ENCODE measurements at regions not wholly inside any gene's neighbourhood (a gene's known extent, or its start where the extent isn't known, plus 50 kb on each side); places are given as distances from the start of the nearest gene placed in this dataset.

DNA sequence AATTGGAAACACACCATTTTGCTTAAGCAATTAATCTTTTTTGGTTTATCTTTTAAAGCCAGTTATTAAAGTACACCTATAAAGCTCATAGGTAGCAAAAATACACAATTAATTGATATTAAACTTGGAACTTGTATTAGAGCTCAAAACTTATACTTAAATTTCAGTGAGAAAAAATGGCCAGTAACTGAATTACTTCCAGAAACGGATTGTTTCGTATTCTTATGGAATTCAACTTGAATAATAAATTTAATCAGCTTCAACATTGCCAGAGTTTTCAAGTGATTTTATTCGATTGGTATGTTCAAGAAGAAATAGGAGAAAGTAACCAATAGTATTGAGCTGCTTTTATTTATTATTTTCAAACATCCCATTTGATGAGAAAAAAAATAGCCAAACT is 112.7 kb upstream of the PDE10A start:
- TF ChIP-seq, protein P1, sequence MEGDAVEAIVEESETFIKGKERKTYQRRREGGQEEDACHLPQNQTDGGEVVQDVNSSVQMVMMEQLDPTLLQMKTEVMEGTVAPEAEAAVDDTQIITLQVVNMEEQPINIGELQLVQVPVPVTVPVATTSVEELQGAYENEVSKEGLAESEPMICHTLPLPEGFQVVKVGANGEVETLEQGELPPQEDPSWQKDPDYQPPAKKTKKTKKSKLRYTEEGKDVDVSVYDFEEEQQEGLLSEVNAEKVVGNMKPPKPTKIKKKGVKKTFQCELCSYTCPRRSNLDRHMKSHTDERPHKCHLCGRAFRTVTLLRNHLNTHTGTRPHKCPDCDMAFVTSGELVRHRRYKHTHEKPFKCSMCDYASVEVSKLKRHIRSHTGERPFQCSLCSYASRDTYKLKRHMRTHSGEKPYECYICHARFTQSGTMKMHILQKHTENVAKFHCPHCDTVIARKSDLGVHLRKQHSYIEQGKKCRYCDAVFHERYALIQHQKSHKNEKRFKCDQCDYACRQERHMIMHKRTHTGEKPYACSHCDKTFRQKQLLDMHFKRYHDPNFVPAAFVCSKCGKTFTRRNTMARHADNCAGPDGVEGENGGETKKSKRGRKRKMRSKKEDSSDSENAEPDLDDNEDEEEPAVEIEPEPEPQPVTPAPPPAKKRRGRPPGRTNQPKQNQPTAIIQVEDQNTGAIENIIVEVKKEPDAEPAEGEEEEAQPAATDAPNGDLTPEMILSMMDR (IDR thresholded peaks at IDR 0.05; ENCODE audit: poor library complexity, severe bottlenecking), result no peak
- no peak for TF ChIP-seq RAD21 (conservative IDR thresholded peaks at IDR 0.05)
- no peak for TF ChIP-seq EZH2 (IDR thresholded peaks at IDR 0.05; ENCODE audit: borderline replicate concordance, insufficient read depth, low read length, poor library complexity, severe bottlenecking)
- TF ChIP-seq TAF1 (IDR thresholded peaks at IDR 0.05; ENCODE audit: low read depth), result no peak
- no peak for TF ChIP-seq POLR2AphosphoS5 (IDR thresholded peaks at IDR 0.05)
- TF ChIP-seq, protein P2, sequence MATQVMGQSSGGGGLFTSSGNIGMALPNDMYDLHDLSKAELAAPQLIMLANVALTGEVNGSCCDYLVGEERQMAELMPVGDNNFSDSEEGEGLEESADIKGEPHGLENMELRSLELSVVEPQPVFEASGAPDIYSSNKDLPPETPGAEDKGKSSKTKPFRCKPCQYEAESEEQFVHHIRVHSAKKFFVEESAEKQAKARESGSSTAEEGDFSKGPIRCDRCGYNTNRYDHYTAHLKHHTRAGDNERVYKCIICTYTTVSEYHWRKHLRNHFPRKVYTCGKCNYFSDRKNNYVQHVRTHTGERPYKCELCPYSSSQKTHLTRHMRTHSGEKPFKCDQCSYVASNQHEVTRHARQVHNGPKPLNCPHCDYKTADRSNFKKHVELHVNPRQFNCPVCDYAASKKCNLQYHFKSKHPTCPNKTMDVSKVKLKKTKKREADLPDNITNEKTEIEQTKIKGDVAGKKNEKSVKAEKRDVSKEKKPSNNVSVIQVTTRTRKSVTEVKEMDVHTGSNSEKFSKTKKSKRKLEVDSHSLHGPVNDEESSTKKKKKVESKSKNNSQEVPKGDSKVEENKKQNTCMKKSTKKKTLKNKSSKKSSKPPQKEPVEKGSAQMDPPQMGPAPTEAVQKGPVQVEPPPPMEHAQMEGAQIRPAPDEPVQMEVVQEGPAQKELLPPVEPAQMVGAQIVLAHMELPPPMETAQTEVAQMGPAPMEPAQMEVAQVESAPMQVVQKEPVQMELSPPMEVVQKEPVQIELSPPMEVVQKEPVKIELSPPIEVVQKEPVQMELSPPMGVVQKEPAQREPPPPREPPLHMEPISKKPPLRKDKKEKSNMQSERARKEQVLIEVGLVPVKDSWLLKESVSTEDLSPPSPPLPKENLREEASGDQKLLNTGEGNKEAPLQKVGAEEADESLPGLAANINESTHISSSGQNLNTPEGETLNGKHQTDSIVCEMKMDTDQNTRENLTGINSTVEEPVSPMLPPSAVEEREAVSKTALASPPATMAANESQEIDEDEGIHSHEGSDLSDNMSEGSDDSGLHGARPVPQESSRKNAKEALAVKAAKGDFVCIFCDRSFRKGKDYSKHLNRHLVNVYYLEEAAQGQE (IDR thresholded peaks at IDR 0.05; ENCODE audit: borderline replicate concordance), result no peak
- TF ChIP-seq EP300 (conservative IDR thresholded peaks at IDR 0.05; ENCODE audit: poor library complexity, severe bottlenecking), result no peak
- TF ChIP-seq MXI1 (conservative IDR thresholded peaks at IDR 0.05; ENCODE audit: poor library complexity, severe bottlenecking), result no peak

Data from neural cell (in vitro differentiated cells).